Gastrocnemius medialis (tissue), 4 donors: ENCODE measurements at regions not wholly inside any gene's neighbourhood (a gene's known extent, or its start where the extent isn't known, plus 50 kb on each side); places are given as distances from the start of the nearest gene placed in this dataset.

Experiments
- ATAC-seq, 2 donors: fragments of 150-250 bp; one replicate each; pipeline ENCODE4 v1.9.1; 2016
- DNase-seq, 2 donors: peaks; one replicate each; pipeline ENCODE4 v3.0.0-alpha.2; 2019
- H3K27ac ChIP-seq, 4 donors: fragments of 200-600 bp; sonication (generic); 1 replicate in 1 of 4; 2 replicates in 3 of 4; pipeline ENCODE4 v1.5.1; 2016 to 2018; ENCODE audit warnings: mild to moderate bottlenecking in 2 of 4, moderate library complexity in 1 of 4
- H3K27me3 ChIP-seq, 3 donors: fragments of 200-600 bp; sonication (generic) in 2 of 3; 1 replicate in 1 of 3; 2 replicates in 2 of 3; pipeline versions ENCODE4 v1.5.1 to v1.6.0; 2016 to 2019; ENCODE audit warnings: mild to moderate bottlenecking in 1 of 3, moderate library complexity in 1 of 3
- H3K36me3 ChIP-seq, 2 donors: fragments of 200-600 bp; sonication (generic) in 1 of 2; one replicate each; pipeline ENCODE4 v1.5.1; 2017 to 2018
- H3K4me1 ChIP-seq, 2 donors: fragments of 200-600 bp; sonication (generic) in 1 of 2; one replicate each; pipeline ENCODE4 v1.5.1; 2016 to 2017; ENCODE audit warnings: mild to moderate bottlenecking in 2 of 2
- H3K4me3 ChIP-seq, 4 donors: fragments of 200-600 bp; sonication (generic) in 3 of 4; 1 replicate in 1 of 4; 2 replicates in 3 of 4; pipeline ENCODE4 v1.5.1; 2016 to 2019; ENCODE audit warnings: mild to moderate bottlenecking in 2 of 4
- H3K9me3 ChIP-seq, 3 donors: fragments of 200-600 bp; sonication (generic) in 2 of 3; 1 replicate in 1 of 3; 2 replicates in 2 of 3; pipeline ENCODE4 v1.5.1; 2016 to 2019
- CTCF ChIP-seq, 5 experiments: fragments of 450-650 bp in 3 of 5; fragments of 200-600 bp in 2 of 5; sonication (generic) in 2 of 5; IDR thresholded peaks in 4 of 5; conservative IDR thresholded peaks in 1 of 5; 1 replicate in 4 of 5; 2 replicates in 1 of 5; pipeline ENCODE4 v1.5.1; 2016 to 2019; ENCODE audit warnings: antibody characterized with exemption in 5 of 5, mild to moderate bottlenecking in 3 of 5, moderate library complexity in 3 of 5
- POLR2A ChIP-seq, 2 donors: fragments of 450-650 bp; IDR thresholded peaks; one replicate each; pipeline ENCODE4 v1.6.1; 2017; ENCODE audit warnings: antibody characterized with exemption in 2 of 2, mild to moderate bottlenecking in 2 of 2, moderate library complexity in 2 of 2
- in situ Hi-C, 4 donors: fragments of 200-750 bp; cut with MboI; loops; one replicate each; pipeline versions ENCODE4 v1.15.0 to v1.8.0; 2017; ENCODE audit warnings: low sequenced_read_pairs in 4 of 4
- intact Hi-C: fragments of 100-400 bp; cut with DNase I; formaldehyde crosslinking; loops from one replicate; pipeline ENCODE4 v1.15.1; 2023; ENCODE audit warnings: low total_unique reads

- no peaks in the 10 kb centered on the region for H3K4me1 ChIP-seq
- no peaks in the 10 kb centered on the region for H3K27me3 ChIP-seq
- intact Hi-C loops = no loop called here
- DNase-seq (no peak), ATAC-seq (no peak)
- no peak overlapping the region for H3K4me3 ChIP-seq
- H3K36me3 ChIP-seq = no peaks in the 10 kb centered on the region
- in situ Hi-C loops = no loop called here
- TF ChIP-seq POLR2A (IDR thresholded peaks at IDR 0.05) = no peak
- no peak overlapping the region for H3K27ac ChIP-seq
- no peaks in the 10 kb centered on the region for H3K9me3 ChIP-seq
Measured at GRCh38 chr9:82104252-82104651, 115.7 kb downstream of the SPATA31D1 start.

- in situ Hi-C loops = no loop called here
- no peak for ATAC-seq
Measured at GRCh38 chr9:82105729-82106128, 117.2 kb downstream of the SPATA31D1 start.

GRCh38 chr9:82106536-82106935 is 118.0 kb downstream of the SPATA31D1 start:
- no peak overlapping the region for H3K27ac ChIP-seq
- no peak for ATAC-seq
- H3K36me3 ChIP-seq = no peaks in the 10 kb centered on the region
- H3K4me3 ChIP-seq = no peak overlapping the region
- DNase-seq = no peak
- no peaks in the 10 kb centered on the region for H3K27me3 ChIP-seq
- in situ Hi-C loops (no loop called here), intact Hi-C loops (no loop called here)
- H3K9me3 ChIP-seq = no peaks in the 10 kb centered on the region
- H3K4me1 ChIP-seq = no peaks in the 10 kb centered on the region
- TF ChIP-seq POLR2A (IDR thresholded peaks at IDR 0.05) = no peak
- TF ChIP-seq CTCF (IDR thresholded peaks at IDR 0.05 in 4 of 5, conservative IDR thresholded peaks at IDR 0.05 in 1 of 5) = no peak

More at GRCh38 chr9:82105729-82106128, 117.2 kb downstream of the SPATA31D1 start:
- Histone ChIP-seq H3K27ac (no peak overlapping the region), H3K4me3 (no peak overlapping the region), H3K9me3 (no peaks in the 10 kb centered on the region), H3K27me3 (no peaks in the 10 kb centered on the region), H3K4me1 (no peaks in the 10 kb centered on the region), H3K36me3 (no peaks in the 10 kb centered on the region)
- no peak for DNase-seq
- TF ChIP-seq POLR2A (IDR thresholded peaks at IDR 0.05) = no peak
- no peak for TF ChIP-seq CTCF (IDR thresholded peaks at IDR 0.05 in 4 of 5, conservative IDR thresholded peaks at IDR 0.05 in 1 of 5)
- intact Hi-C loops = no loop called here

GRCh38 chr9:82108474-82108873 is 119.9 kb downstream of the SPATA31D1 start:
- ATAC-seq = no peak
- Histone ChIP-seq H3K36me3 (no peaks in the 10 kb centered on the region), H3K4me1 (no peaks in the 10 kb centered on the region), H3K4me3 (no peak overlapping the region), H3K27me3 (no peaks in the 10 kb centered on the region), H3K27ac (no peak overlapping the region), H3K9me3 (no peaks in the 10 kb centered on the region)
- in situ Hi-C loops = no loop called here
- TF ChIP-seq CTCF (IDR thresholded peaks at IDR 0.05 in 4 of 5, conservative IDR thresholded peaks at IDR 0.05 in 1 of 5) (no peak), POLR2A (IDR thresholded peaks at IDR 0.05) (no peak)
- intact Hi-C loops = no loop called here
- no peak for DNase-seq

- Histone ChIP-seq H3K4me1 (no peaks in the 10 kb centered on the region), H3K4me3 (no peak overlapping the region), H3K27ac (no peak overlapping the region), H3K27me3 (no peaks in the 10 kb centered on the region), H3K36me3 (no peaks in the 10 kb centered on the region), H3K9me3 (no peaks in the 10 kb centered on the region)
- ATAC-seq (no peak), DNase-seq (no peak)
- in situ Hi-C loops (no loop called here), intact Hi-C loops (no loop called here)
- no peak for TF ChIP-seq POLR2A (IDR thresholded peaks at IDR 0.05)
- no peak for TF ChIP-seq CTCF (IDR thresholded peaks at IDR 0.05 in 4 of 5, conservative IDR thresholded peaks at IDR 0.05 in 1 of 5)
Measured at GRCh38 chr9:82108941-82109340, 120.4 kb downstream of the SPATA31D1 start.
